KBM-7 (cell line): ENCODE measurements at regions not wholly inside any gene's neighbourhood (a gene's known extent, or its start where the extent isn't known, plus 50 kb on each side); places are given as distances from the start of the nearest gene placed in this dataset.
"Not testable (repeated sequence)": the region's sequence is repeated elsewhere in the genome, so short reads cannot be mapped to it uniquely, and the experiment has no call there.

ENCODE experiments used
- DNase-seq: peaks from one replicate; pipeline ENCODE4 v3.0.0-alpha.2; 2015
- in situ Hi-C: fragments of 300-500 bp; cut with MboI; formaldehyde crosslinking; loops from 2 replicates; pipeline ENCODE4 v1.14.3; 2020; ENCODE audit warnings: low sequenced_read_pairs, low pct_unique_long_range_greater_than_20kb, mixed read lengths

DNA sequence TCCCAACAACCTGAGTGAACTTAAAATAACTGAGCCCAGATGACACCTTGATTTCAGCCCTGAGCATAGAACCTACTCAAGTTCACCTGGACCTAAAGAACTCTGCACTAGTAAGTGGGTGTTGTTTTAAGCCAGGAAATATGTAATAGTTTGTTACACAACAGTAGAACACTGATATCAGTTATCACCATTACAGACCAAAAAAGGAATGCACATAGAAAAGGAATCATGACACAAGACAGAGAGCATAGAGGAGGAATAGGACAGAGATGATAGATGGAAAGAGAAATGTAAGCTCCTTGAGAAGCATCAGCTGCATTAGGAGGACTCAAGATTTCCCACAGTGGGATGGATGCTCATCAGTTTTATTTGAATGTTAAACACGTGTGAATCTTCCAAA, 1096.9 kb upstream of the SEMA6A start:
- in situ Hi-C loops, result no loop called here
- DNase-seq, result no peak

DNA sequence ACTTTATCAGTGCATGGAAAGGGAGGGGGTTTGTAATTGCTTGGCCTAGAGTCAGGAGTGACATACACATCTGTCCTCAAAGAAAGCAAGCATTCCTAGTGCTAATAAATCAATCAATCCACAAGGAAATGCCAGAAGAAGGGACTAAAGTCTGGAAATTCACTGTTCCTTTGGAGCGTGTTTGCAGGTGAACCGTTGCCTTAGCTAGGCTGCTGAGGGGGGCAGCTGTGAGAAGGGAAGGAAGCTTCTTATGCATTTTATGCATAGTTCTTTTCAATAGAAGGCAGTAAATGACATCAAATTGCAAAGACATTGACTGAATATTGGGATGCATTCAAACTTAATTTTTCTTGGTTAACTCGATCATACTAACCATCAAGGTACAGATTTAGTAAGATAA, 1092.5 kb upstream of the SEMA6A start:
- in situ Hi-C loops, result no loop called here
- no peak for DNase-seq

DNA sequence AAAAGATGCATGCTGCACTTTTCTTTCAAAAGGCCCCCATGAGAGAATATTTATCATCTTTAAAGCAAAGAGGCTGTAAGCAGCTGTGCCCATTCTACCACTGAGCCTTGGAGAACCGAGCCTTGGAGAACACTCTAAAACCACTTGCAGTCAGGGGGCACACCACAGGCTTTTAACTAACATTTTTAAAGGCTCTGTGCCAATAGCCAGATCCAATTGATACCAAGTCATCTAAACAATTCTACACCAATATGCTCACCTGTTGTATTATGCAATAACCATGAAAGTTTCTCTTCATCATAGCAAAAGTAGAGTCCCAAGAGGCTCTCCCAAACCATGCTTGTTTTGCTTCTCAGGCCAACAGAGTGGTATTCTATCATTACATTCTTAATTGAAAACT, 1090.5 kb upstream of the SEMA6A start:
- no peak for DNase-seq
- in situ Hi-C loops, result no loop called here

DNA sequence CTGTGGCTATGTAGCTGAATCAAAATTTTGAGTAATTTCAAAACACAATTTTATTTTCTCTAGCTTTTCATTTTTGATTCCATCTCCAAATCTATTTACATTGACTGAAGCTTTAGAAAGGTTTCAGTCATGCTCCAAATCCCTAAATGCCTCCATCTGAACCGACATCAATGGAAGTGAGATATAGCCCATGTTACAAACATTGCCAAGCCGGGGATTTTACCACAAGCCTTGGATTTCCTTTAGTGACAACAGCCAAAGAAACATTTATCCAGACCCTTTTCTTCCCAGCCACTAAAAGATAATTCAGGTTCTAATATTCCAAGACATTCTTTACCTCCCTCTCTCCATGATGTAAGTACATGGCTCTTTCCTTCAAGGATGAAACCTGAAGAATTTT, 1087.7 kb upstream of the SEMA6A start:
- DNase-seq, result no peak
- in situ Hi-C loops, result no loop called here

DNA sequence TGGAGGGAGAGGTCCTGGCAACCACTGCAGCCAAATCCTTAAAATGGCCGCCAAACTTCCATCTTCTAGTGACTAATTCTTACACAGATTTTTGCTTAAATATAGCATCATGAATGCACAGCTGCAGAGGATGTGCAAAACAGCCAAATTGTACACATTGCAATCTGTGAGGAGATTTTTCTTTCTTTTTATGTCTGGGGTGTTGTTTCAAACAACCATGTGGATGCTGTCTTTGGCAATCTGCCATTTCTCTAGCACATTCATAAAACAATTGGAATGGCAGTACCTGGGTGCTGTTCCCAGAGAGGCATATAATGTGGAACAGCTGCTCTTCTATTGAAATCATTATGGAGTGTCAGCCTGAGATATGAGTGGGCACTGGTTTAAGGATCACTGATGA, 1082.9 kb upstream of the SEMA6A start:
- in situ Hi-C loops, result no loop called here

DNA sequence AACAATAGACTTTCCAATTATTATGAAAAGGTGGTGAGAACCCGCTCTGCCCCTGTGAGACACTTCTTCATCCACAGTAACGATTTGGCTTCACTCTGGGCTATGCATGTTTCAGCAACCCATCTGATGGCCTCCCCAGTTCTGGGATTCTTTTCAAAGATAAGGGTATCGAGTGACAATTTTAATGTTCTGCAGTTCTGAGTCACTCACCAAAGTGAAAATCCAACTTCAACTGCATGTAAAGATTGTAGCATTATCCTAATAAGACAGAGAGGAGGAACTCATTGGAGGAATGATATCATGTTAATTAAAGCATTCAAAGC, 1078.3 kb upstream of the SEMA6A start:
- in situ Hi-C loops, result no loop called here
- DNase-seq, result no peak

More for the DNA sequence above, 1082.9 kb upstream of the SEMA6A start:
- no peak for DNase-seq

DNA sequence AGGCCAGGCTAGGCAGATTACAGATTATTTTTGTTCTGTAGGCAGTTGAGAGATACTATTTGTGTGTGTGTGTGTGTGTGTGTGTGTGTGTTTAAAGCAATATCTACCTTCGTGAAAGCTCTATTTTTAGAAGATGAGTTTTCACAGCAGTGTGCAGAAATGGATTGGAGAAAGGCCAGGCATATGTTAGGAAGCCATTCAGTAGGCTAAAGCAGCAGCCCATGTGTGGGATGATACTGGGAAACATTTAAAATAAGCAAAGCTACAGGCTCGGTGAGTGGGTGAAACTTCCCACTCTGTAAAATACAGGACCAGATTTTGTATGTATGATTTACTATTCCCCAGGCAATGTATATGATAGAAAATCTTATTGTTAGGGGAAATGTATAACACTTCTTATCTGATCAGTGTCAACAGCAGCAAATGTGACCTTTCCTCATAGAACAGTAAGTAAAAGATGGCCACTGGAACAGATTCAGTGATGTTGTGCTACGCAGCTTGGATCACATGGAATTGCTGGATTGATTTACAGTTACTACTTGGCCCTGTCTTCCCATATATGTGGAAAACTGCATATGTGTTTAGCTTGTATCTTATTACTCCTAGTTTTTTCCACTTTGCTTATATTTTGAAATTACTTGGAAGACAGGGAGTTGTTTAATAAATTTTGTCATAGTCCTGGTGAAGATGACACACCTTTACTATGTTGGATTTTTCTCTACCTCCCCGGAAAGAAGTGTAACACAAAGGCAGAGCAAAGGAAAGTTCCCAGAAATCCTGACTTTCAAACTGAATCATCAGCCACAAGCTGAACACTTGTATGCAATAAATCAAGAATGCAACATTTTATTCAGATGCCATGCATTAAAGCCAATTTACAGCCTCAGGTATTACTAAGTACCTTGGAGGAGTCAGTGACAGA, 1077.7 kb upstream of the SEMA6A start:
- in situ Hi-C loops, result no loop called here
- no peak for DNase-seq

DNA sequence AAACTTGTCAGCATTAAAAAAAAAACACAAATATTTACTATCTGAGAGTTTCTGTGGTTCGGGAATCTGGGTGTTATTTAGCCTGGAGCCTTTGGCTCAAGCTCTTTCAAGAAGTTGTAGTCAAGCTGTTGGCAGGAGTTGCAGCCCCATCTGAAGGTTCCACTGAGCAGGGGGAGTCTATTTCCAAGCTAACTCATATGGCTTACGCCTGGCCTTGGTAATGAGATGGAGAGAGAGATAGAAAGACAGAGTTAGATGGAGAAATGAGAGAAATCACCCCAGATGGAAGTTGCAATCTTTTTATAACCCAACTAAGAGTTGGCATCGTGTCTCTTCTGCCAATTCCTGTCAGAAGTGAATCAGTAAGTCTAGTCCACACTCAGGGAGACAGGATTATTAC, 1075.2 kb upstream of the SEMA6A start:
- in situ Hi-C loops, result no loop called here

DNA sequence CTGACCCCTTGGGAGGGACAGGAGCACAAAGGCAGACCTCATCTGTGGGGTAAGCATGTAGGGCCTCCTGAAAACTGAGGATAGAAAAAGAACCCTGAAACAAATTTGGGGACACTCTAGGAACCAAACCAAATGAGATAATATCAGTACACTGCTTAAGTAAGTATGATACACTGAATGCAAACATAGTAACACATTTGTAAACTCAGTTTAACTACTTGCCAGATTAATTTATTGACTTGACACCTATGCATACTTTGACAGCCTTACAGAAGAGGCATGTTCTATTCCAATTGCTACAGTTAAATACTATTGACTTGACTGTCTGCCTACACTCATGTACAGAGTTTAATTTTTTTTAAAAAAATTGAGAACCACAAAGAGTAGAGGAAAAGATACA, 1070.8 kb upstream of the SEMA6A start:
- in situ Hi-C loops, result no loop called here
- no peak for DNase-seq

More for the DNA sequence above, 1075.2 kb upstream of the SEMA6A start:
- DNase-seq, result no peak

DNA sequence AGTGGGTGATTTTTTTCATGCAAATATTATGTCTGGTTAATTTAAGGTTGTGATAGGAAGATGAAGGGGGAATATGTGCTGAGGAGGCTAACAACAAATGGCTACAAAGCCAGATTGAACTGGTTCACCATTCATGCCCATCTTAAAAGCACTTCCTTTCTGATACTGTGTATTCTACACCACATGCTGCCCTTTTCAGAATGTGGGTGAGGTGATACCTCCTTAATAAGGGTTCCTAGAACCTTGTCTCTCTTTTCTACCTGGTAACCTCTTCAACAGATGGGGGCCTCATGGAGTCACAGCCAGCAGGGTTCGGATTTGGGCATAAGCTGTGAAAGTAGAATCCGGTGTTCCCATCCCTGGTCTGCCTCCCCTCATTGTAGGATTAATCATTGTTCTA, 1064.0 kb upstream of the SEMA6A start:
- in situ Hi-C loops, result no loop called here
- DNase-seq, result no peak

DNA sequence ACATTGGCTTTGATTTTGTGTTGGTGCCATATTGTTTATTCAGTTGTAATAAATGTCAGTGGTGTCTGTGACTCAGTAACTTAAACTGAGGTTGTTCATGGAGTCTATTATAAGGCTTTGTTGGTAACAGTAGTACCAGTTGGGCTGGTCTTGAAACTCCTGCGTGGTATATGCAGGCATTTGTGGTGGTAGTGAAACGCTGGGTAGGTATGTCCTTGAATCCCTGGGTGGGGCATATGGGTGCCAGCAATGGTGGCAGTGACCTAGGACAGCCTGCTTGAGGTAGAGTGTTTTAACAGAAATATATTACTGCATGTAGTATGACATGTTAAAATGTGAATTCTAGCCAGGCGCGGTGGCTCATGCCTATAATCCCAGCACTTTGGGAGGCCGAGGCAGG, 1058.5 kb upstream of the SEMA6A start:
- in situ Hi-C loops, result no loop called here
- DNase-seq, result no peak

DNA sequence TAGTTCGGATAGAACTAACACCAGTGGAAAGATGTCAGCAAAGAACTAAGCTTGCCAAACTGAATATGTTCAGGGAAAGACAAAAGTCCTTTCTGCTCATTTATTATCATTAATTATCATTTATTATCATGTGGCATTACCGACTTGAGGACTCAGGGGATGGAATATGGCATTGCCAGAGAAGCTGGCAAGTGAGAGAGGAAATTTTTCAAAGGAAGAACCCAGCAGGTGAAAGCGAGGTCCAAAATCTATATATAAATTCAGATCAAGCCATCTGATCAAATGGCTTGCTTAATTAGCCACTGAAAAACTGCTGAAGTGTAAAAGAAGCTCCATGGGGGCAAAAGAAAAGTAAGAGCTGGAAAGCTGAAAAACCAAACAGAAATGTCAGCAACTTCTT, 1049.6 kb upstream of the SEMA6A start:
- no peak for DNase-seq
- in situ Hi-C loops, result no loop called here

DNA sequence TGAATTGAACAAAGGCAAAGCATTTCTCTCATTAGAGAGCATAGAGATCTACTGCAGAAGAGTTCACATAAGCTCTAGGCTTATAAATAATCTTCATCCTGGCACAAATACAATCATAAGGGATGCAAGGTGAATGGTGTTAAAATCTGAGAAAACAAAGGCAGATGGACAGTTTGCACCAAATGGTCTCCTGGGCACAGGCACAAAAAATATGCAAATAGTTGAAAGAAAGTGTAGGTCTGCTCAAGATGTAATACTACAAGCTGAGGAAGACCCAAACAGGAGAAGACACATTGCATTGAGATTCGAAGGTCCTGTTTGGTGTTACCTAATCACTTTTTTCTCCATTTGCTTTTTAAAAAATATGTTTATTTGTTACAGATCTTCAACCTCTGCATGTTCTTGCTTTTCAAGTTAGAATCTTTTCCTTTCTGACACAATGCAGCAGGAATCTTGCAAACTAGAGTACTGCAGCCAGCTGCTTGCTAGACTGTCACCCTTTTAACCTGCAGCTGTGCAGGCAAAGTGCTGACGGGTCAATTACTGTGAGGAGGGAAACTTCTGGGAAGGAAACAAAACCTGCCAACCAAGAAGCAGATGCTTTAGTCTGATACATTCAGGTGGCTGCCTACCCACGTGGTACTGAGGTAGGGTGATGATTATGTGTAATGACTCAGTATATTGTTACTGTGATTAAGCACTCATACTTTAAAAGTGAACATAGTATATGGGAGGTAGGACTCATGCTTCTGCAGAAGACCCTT, 1048.6 kb upstream of the SEMA6A start:
- DNase-seq, result no peak
- in situ Hi-C loops, result no loop called here

DNA sequence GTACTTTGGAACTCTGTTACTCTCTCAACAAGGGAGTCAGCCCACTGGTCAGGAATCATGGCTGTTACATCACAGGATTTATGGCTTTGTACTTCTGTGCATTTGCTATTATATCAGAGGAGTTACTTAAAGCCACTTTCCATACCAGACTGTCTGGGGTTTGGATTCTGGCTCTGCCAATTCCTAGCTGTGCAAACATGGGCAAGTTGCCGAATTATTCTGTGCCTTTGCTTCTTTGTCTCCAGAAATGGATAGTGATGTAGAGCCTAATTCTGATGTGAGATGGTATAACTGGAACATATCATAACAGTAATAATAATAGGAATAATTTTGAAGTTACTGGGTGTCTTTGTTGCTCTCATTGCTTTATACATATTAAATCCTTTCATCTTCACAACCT, 1047.3 kb upstream of the SEMA6A start:
- in situ Hi-C loops, result no loop called here
- DNase-seq, result no peak

DNA sequence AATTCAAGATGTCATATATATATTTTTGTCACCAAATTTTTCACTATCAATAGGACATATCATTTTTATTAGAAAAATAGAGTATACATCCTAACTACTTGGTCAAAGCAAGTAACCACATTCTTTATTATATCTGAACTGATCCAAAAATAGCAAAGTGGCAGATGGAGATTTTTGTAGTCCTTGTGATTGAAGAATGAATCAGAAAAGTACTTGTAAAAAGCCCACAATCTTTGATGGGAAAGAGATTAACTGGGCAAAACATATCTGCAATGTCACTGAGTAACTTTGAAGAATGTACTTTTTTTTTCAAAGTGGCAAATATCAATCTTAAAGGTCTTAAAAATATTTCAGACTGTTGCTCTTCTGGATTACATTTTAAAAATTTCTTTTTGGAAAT, 1040.6 kb upstream of the SEMA6A start:
- no peak for DNase-seq
- in situ Hi-C loops, result no loop called here

DNA sequence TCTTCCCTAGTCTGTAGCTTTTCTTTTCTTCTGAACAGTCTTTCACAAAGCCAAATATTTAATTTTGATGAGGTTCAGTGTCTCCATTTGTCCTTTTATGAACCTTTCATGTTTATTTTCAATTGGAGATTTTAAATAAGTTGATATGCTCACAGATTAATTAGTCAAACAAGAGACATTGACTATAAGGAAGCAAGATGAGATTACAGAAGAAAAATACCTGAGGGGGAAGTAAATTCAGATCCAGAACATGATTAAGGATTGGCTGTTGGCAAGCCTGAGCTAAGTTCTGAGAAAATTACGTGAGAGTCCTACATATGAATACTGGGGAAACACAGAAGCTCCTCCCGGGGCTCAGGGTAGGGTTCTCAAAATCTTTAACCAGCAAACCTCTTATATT, 1039.8 kb upstream of the SEMA6A start:
- DNase-seq, result no peak
- in situ Hi-C loops, result no loop called here

DNA sequence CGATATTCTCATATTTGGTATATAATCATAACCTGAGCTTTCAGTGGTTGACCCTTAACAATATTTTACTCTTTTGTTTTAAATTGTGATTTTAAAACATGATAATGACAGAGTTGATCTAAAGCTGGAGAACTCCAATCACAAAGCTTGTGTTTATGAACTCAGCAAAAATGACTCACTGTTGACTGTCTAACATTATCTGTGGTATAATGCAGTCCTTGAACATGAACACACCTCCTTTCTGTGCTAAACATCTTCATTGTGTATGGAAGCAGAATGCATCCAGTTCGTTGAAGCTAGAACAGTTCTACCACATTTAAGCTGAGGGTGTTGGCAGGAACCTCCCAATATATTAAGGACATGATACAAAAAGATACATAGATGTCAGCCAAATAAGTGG, 1030.2 kb upstream of the SEMA6A start:
- no peak for DNase-seq
- in situ Hi-C loops, result no loop called here

DNA sequence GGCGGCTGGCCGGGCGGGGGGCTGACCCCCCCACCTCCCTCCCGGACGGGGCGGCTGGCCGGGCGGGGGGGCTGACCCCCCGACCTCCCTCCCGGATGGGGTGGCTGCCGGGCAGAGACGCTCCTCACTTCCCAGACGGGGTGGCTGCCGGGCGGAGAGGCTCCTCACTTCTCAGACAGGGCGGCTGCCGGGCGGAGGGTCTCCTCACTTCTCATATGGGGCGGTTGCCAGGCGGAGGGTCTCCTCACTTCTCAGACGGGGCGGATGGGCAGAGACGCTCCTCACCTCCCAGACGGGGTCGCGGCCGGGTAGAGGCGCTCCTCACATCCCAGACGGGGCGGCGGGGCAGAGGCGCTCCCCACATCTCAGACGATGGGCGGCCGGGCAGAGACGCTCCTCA, 1025.2 kb upstream of the SEMA6A start:
- DNase-seq, in situ Hi-C loops: not testable (repeated sequence)

DNA sequence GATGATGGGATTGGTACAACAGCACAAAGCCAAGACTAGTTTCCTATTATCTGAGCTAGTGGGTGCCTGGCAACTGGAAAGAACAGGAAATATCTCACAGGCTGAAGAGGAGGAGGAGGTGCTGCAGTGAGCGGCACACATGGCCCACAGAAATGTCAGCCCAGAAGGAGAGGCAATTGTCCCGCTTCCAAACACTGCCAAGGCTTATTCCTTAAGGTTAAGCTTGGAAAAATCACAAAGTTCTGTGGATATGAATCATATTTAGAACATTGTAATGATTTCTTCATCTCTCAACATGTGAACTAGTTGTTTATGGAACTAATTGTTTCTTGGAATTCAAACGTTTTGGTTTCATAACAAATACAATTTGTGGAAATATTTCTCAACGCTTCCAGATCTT, 1019.5 kb upstream of the SEMA6A start:
- in situ Hi-C loops, result no loop called here
- no peak for DNase-seq

DNA sequence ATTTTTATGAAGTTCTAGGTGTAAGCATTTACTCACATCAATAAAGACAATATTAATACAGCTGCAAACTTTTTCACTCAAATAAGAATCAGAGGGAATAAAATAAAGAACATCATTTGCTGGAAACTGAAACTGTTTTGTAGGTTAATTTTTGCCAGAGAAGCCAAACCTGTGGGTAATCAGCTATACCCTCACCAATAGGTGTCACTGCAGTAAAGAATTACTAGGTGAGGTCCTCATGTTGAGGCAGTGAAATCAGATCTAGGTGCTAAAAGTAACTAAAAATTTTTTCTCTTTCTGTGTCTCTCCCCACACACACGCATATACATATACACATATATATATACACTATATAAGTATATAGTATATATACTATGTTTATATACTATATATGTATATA, 1016.3 kb upstream of the SEMA6A start:
- in situ Hi-C loops, result no loop called here

DNA sequence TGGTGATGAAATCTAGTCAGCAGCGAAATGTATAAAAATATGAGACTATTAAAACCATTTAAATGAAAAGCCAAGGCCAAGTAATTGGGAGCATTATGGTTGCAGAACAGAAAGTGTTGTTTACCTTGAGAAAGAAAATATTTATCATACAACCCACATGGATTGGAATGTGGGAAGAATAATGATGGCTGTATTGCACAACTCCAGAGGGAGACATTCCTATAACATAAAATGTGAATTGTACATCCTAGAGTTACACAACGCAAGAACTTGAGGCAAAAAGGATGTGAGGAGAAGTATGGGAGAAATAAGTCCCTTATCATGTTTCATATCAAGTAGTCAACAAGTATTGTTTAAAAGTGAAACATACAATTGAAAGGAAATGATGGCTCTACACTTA, 1014.0 kb upstream of the SEMA6A start:
- DNase-seq, result no peak
- in situ Hi-C loops, result no loop called here

More for the DNA sequence above, 1016.3 kb upstream of the SEMA6A start:
- no peak for DNase-seq
